ENCODE measurements at regions not wholly inside any gene's neighbourhood (a gene's known extent, or its start where the extent isn't known, plus 50 kb on each side); places are given as distances from the start of the nearest gene placed in this dataset.

GRCh38 chr2:19295998-19296502, 62.4 kb downstream of the OSR1 start:
- H3K4me1 ChIP-seq (ENCODE audit: insufficient read depth, low read length), result no peaks in the 10 kb centered on the region
- H3K4me2 ChIP-seq (ENCODE audit: insufficient read depth, low read length), result no peak overlapping the region
- no peak overlapping the region for H3K27ac ChIP-seq (ENCODE audit: low read length)
- H4K20me1 ChIP-seq (ENCODE audit: insufficient read depth, low read length), result no peaks in the 10 kb centered on the region
- no peak for DNase-seq
- H3K27me3 ChIP-seq (ENCODE audit: insufficient read depth, low read length, poor library complexity), result no peaks in the 10 kb centered on the region
- no peak overlapping the region for H3K4me3 ChIP-seq (ENCODE audit: low read depth in 1 of 2, low read length in 2 of 2)
- no peak overlapping the region for H2AFZ ChIP-seq (ENCODE audit: low read depth, low read length)
- H3K9ac ChIP-seq (ENCODE audit: low read depth, low read length), result no peak overlapping the region
- H3K79me2 ChIP-seq (ENCODE audit: insufficient read depth, low read length), result no peaks in the 10 kb centered on the region
- no peaks in the 10 kb centered on the region for H3K9me3 ChIP-seq (ENCODE audit: insufficient read depth, low read length, severe bottlenecking)
- TF ChIP-seq EZH2 (IDR thresholded peaks at IDR 0.05; ENCODE audit: borderline replicate concordance, low read depth, low read length, severe bottlenecking), result no peak
- no peak for TF ChIP-seq CTCF (IDR thresholded peaks at IDR 0.05; ENCODE audit: borderline replicate concordance, extremely low read depth, low read length, poor library complexity, severe bottlenecking)
- ATAC-seq (ENCODE audit: insufficient read depth, low read depth), result no peak
- H3K36me3 ChIP-seq (ENCODE audit: insufficient read depth, low read length), result no peaks in the 10 kb centered on the region

- Histone ChIP-seq H3K27me3 (ENCODE audit: insufficient read depth, low read length, poor library complexity) (no peaks in the 10 kb centered on the region), H3K4me3 (ENCODE audit: low read depth in 1 of 2, low read length in 2 of 2) (no peak overlapping the region), H2AFZ (ENCODE audit: low read depth, low read length) (no peak overlapping the region), H3K4me1 (ENCODE audit: insufficient read depth, low read length) (no peaks in the 10 kb centered on the region), H3K79me2 (ENCODE audit: insufficient read depth, low read length) (no peaks in the 10 kb centered on the region), H3K4me2 (ENCODE audit: insufficient read depth, low read length) (no peak overlapping the region), H3K9me3 (ENCODE audit: insufficient read depth, low read length, severe bottlenecking) (no peaks in the 10 kb centered on the region), H3K27ac (ENCODE audit: low read length) (no peak overlapping the region), H3K36me3 (ENCODE audit: insufficient read depth, low read length) (no peaks in the 10 kb centered on the region), H4K20me1 (ENCODE audit: insufficient read depth, low read length) (no peaks in the 10 kb centered on the region), H3K9ac (ENCODE audit: low read depth, low read length) (no peak overlapping the region)
- DNase-seq (no peak), ATAC-seq (ENCODE audit: insufficient read depth, low read depth) (no peak)
- TF ChIP-seq EZH2 (IDR thresholded peaks at IDR 0.05; ENCODE audit: borderline replicate concordance, low read depth, low read length, severe bottlenecking) (no peak), CTCF (IDR thresholded peaks at IDR 0.05; ENCODE audit: borderline replicate concordance, extremely low read depth, low read length, poor library complexity, severe bottlenecking) (no peak)
Observed at GRCh38 chr2:19292007-19292406, 66.4 kb downstream of the OSR1 start.

- Histone ChIP-seq H3K27ac (ENCODE audit: low read length) (no peak overlapping the region), H3K79me2 (ENCODE audit: insufficient read depth, low read length) (no peaks in the 10 kb centered on the region), H3K9ac (ENCODE audit: low read depth, low read length) (no peak overlapping the region), H3K4me2 (ENCODE audit: insufficient read depth, low read length) (no peak overlapping the region), H4K20me1 (ENCODE audit: insufficient read depth, low read length) (no peaks in the 10 kb centered on the region), H3K4me3 (ENCODE audit: low read depth in 1 of 2, low read length in 2 of 2) (no peak overlapping the region), H3K27me3 (ENCODE audit: insufficient read depth, low read length, poor library complexity) (no peaks in the 10 kb centered on the region), H3K36me3 (ENCODE audit: insufficient read depth, low read length) (no peaks in the 10 kb centered on the region), H3K9me3 (ENCODE audit: insufficient read depth, low read length, severe bottlenecking) (no peaks in the 10 kb centered on the region), H2AFZ (ENCODE audit: low read depth, low read length) (no peak overlapping the region), H3K4me1 (ENCODE audit: insufficient read depth, low read length) (no peaks in the 10 kb centered on the region)
- no peak for TF ChIP-seq CTCF (IDR thresholded peaks at IDR 0.05; ENCODE audit: borderline replicate concordance, extremely low read depth, low read length, poor library complexity, severe bottlenecking)
- TF ChIP-seq EZH2 (IDR thresholded peaks at IDR 0.05; ENCODE audit: borderline replicate concordance, low read depth, low read length, severe bottlenecking), result no peak
- DNase-seq, result no peak
- ATAC-seq (ENCODE audit: insufficient read depth, low read depth), result no peak
Observed at GRCh38 chr2:19288291-19288690, 70.1 kb downstream of the OSR1 start.

GRCh38 chr2:19287324-19287723, 71.1 kb downstream of the OSR1 start:
- Histone ChIP-seq H3K4me2 (ENCODE audit: insufficient read depth, low read length) (no peak overlapping the region), H2AFZ (ENCODE audit: low read depth, low read length) (no peak overlapping the region), H3K36me3 (ENCODE audit: insufficient read depth, low read length) (no peaks in the 10 kb centered on the region), H3K27me3 (ENCODE audit: insufficient read depth, low read length, poor library complexity) (no peaks in the 10 kb centered on the region), H4K20me1 (ENCODE audit: insufficient read depth, low read length) (no peaks in the 10 kb centered on the region), H3K4me3 (ENCODE audit: low read depth in 1 of 2, low read length in 2 of 2) (no peak overlapping the region), H3K9ac (ENCODE audit: low read depth, low read length) (no peak overlapping the region), H3K27ac (ENCODE audit: low read length) (no peak overlapping the region), H3K79me2 (ENCODE audit: insufficient read depth, low read length) (no peaks in the 10 kb centered on the region), H3K4me1 (ENCODE audit: insufficient read depth, low read length) (no peaks in the 10 kb centered on the region), H3K9me3 (ENCODE audit: insufficient read depth, low read length, severe bottlenecking) (no peaks in the 10 kb centered on the region)
- ATAC-seq (ENCODE audit: insufficient read depth, low read depth), result no peak
- TF ChIP-seq CTCF (IDR thresholded peaks at IDR 0.05; ENCODE audit: borderline replicate concordance, extremely low read depth, low read length, poor library complexity, severe bottlenecking) (no peak), EZH2 (IDR thresholded peaks at IDR 0.05; ENCODE audit: borderline replicate concordance, low read depth, low read length, severe bottlenecking) (no peak)
- DNase-seq, result no peak
